ENCODE measurements at regions not wholly inside any gene's neighbourhood (a gene's known extent, or its start where the extent isn't known, plus 50 kb on each side); places are given as distances from the start of the nearest gene placed in this dataset.

- no peak for TF ChIP-seq CTCF (IDR thresholded peaks at IDR 0.05)
- no peak for TF ChIP-seq POLR2A (IDR thresholded peaks at IDR 0.05; ENCODE audit: low read depth)
- TF ChIP-seq POLR2AphosphoS5 (IDR thresholded peaks at IDR 0.05), result no peak
These were observed 91.3 kb upstream of the ARHGEF26 start for GRCh38 chr3:154029926-154030325.

Data from esophagus muscularis mucosa (tissue), 3 donors.